Esophagus squamous epithelium (tissue), 4 donors: ENCODE measurements at regions not wholly inside any gene's neighbourhood (a gene's known extent, or its start where the extent isn't known, plus 50 kb on each side); places are given as distances from the start of the nearest gene placed in this dataset.

ENCODE experiments used
- CTCF ChIP-seq, 6 experiments: fragments of 450-650 bp in 4 of 6; fragments of 200-600 bp in 2 of 6; sonication (generic) in 2 of 6; IDR thresholded peaks; one replicate each; pipeline ENCODE4 v1.5.1; 2016 to 2019; ENCODE audit warnings: antibody characterized with exemption in 6 of 6, mild to moderate bottlenecking in 4 of 6, moderate library complexity in 4 of 6
- POLR2A ChIP-seq, 4 donors: fragments of 450-650 bp; IDR thresholded peaks; one replicate each; pipeline ENCODE4 v1.6.1; 2017; ENCODE audit warnings: antibody characterized with exemption in 4 of 4, mild to moderate bottlenecking in 4 of 4, moderate library complexity in 3 of 4

- TF ChIP-seq CTCF (IDR thresholded peaks at IDR 0.05) (no peak), POLR2A (IDR thresholded peaks at IDR 0.05) (no peak)
Measured at GRCh38 chr6:97462031-97462430, 179.0 kb upstream of the MMS22L start.
